ENCODE measurements at regions not wholly inside any gene's neighbourhood (a gene's known extent, or its start where the extent isn't known, plus 50 kb on each side); places are given as distances from the start of the nearest gene placed in this dataset.
"Not testable (repeated sequence)": the region's sequence is repeated elsewhere in the genome, so short reads cannot be mapped to it uniquely, and the experiment has no call there.

GRCh38 chrX:40414335-40414734 lies 166.4 kb upstream of the ATP6AP2 start:
- DNase-seq (ENCODE audit: low read depth in 2 of 2), result no peak

- no peak for DNase-seq (ENCODE audit: low read depth in 2 of 2)
Observed at GRCh38 chrX:40411340-40412111, 169.2 kb upstream of the ATP6AP2 start.

- no peak for DNase-seq (ENCODE audit: low read depth in 2 of 2)
Observed at GRCh38 chrX:40410859-40411258, 169.9 kb upstream of the ATP6AP2 start.

- DNase-seq (ENCODE audit: low read depth in 2 of 2), result no peak
Observed at GRCh38 chrX:40406330-40406859, 174.4 kb upstream of the ATP6AP2 start.

- DNase-seq (ENCODE audit: low read depth in 2 of 2), result no peak
Observed at GRCh38 chrX:40405399-40405798, 175.4 kb upstream of the ATP6AP2 start.

GRCh38 chrX:40403757-40404156 lies 177.0 kb upstream of the ATP6AP2 start:
- no peak for DNase-seq (ENCODE audit: low read depth in 2 of 2)

- DNase-seq (ENCODE audit: low read depth in 2 of 2), result peak; percentile 23 to 31
Observed at GRCh38 chrX:40402831-40403533, 177.8 kb upstream of the ATP6AP2 start.

GRCh38 chrX:40395102-40395501 lies 185.7 kb upstream of the ATP6AP2 start:
- DNase-seq (ENCODE audit: low read depth in 2 of 2), result no peak

GRCh38 chrX:40394302-40394701 lies 186.5 kb upstream of the ATP6AP2 start:
- no peak for DNase-seq (ENCODE audit: low read depth in 2 of 2)

GRCh38 chrX:40392599-40392998 lies 188.2 kb upstream of the ATP6AP2 start:
- DNase-seq (ENCODE audit: low read depth in 2 of 2), result no peak

- DNase-seq (ENCODE audit: low read depth in 2 of 2), result no peak
Observed at GRCh38 chrX:40391662-40392061, 189.1 kb upstream of the ATP6AP2 start.

GRCh38 chrX:40389555-40389954 lies 191.2 kb upstream of the ATP6AP2 start:
- no peak for DNase-seq (ENCODE audit: low read depth in 2 of 2)

GRCh38 chrX:40388441-40388840 lies 192.3 kb upstream of the ATP6AP2 start:
- no peak for DNase-seq (ENCODE audit: low read depth in 2 of 2)

- not testable (repeated sequence) for DNase-seq (ENCODE audit: low read depth in 2 of 2)
Observed at GRCh38 chrX:40387869-40388268, 192.9 kb upstream of the ATP6AP2 start.

- not testable (repeated sequence) for DNase-seq (ENCODE audit: low read depth in 2 of 2)
Observed at GRCh38 chrX:40387311-40387710, 193.5 kb upstream of the ATP6AP2 start.

- DNase-seq (ENCODE audit: low read depth in 2 of 2), result no peak
Observed at GRCh38 chrX:40385682-40386081, 195.1 kb upstream of the ATP6AP2 start.

- no peak for DNase-seq (ENCODE audit: low read depth in 2 of 2)
Observed at GRCh38 chrX:40385256-40385655, 195.5 kb upstream of the ATP6AP2 start.

- no peak for DNase-seq (ENCODE audit: low read depth in 2 of 2)
Observed at GRCh38 chrX:40383969-40384368, 196.8 kb upstream of the ATP6AP2 start.

GRCh38 chrX:40383360-40383759 lies 197.4 kb upstream of the ATP6AP2 start:
- DNase-seq (ENCODE audit: low read depth in 2 of 2), result no peak

- no peak for DNase-seq (ENCODE audit: low read depth in 2 of 2)
Observed at GRCh38 chrX:40380655-40381488, 199.9 kb upstream of the ATP6AP2 start.

- DNase-seq (ENCODE audit: low read depth in 2 of 2), result no peak
Observed at GRCh38 chrX:40377684-40378083, 203.1 kb upstream of the ATP6AP2 start.

- DNase-seq (ENCODE audit: low read depth in 2 of 2), result no peak
Observed at GRCh38 chrX:40374486-40374885, 206.3 kb upstream of the ATP6AP2 start.
